ENCODE measurements at regions not wholly inside any gene's neighbourhood (a gene's known extent, or its start where the extent isn't known, plus 50 kb on each side); places are given as distances from the start of the nearest gene placed in this dataset.
"Not testable (repeated sequence)": the region's sequence is repeated elsewhere in the genome, so short reads cannot be mapped to it uniquely, and the experiment has no call there.

DNA sequence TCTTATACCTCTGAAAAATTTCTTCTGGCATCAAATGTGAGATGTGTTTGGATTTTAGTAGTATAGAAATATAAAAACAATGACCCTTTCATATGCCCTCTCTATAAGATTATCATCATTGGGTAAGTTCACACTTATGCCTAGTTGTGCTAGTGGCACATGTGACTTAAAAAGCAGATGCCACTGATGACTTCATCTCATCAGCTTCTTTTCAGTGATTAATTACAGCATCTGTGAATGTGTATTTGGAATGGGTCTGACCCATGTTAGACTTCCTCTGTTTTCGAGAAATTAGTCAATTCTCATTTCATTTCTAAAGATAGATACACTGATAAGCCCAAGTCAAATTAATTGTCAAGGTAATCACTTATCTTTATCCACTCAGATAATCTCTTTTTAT is 698.7 kb downstream of the GABRG1 start:
- peaks cover 25% of the 10 kb centered on the region for H3K9me3 ChIP-seq (replicated peaks)
- H3K4me1 ChIP-seq, result no peaks in the 10 kb centered on the region
- DNase-seq, result no peak
- TF ChIP-seq CTCF (IDR thresholded peaks at IDR 0.05; ENCODE audit: borderline replicate concordance), result no peak
- no peaks in the 10 kb centered on the region for H3K27me3 ChIP-seq (ENCODE audit: low read depth)
- H3K4me3 ChIP-seq, result no peak overlapping the region
- no peak overlapping the region for H3K27ac ChIP-seq (replicated peaks)
- intact Hi-C loops (cut with micrococcal nuclease), result no loop called here
- no peaks in the 10 kb centered on the region for H3K36me3 ChIP-seq

GRCh38 chr4:45423896-45424295 is 697.5 kb upstream of the GNPDA2 start:
- H3K27me3 ChIP-seq (ENCODE audit: low read depth), result no peaks in the 10 kb centered on the region
- H3K36me3 ChIP-seq, result no peaks in the 10 kb centered on the region
- TF ChIP-seq CTCF (IDR thresholded peaks at IDR 0.05; ENCODE audit: borderline replicate concordance), result no peak
- H3K4me1 ChIP-seq, result no peaks in the 10 kb centered on the region
- H3K27ac ChIP-seq (replicated peaks), result no peak overlapping the region
- peaks cover 25% of the 10 kb centered on the region for H3K9me3 ChIP-seq (replicated peaks)
- H3K4me3 ChIP-seq, result no peak overlapping the region
- intact Hi-C loops (cut with micrococcal nuclease), result no loop called here
- no peak for DNase-seq

GRCh38 chr4:45420091-45420674 is 693.8 kb upstream of the GNPDA2 start:
- H3K4me1 ChIP-seq; DNase-seq; H3K27ac ChIP-seq (replicated peaks); intact Hi-C loops (cut with micrococcal nuclease); H3K36me3 ChIP-seq; H3K4me3 ChIP-seq; H3K27me3 ChIP-seq (ENCODE audit: low read depth): not testable (repeated sequence)
- H3K9me3 ChIP-seq (replicated peaks), result peaks cover 25% of the 10 kb centered on the region

DNA sequence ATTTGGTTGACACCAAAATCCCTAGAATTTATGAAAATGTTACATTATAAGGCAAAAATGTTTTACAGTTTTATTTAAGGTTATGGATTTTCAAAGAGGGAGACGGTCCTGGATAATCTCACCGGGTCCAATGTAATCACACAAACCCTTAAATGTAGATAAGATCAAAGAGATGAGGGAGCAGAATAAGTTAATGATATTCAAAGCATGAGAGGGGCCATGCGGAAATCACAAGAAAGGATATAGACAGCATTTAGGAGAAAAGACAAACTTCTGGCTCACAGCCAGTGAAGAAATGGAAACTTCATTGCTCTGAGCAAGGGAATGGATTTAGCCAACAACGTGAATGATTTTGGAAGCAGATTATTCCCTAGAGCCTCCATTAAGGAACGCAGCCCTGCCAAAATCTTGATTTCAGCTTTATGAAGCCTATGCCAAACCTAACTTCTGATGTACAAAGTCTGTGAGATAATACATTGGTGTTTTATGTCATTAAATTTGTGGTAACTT is 684.4 kb upstream of the GNPDA2 start:
- Histone ChIP-seq H3K4me3 (no peak overlapping the region), H3K9me3 (replicated peaks) (no peaks in the 10 kb centered on the region), H3K27ac (replicated peaks) (no peak overlapping the region), H3K27me3 (ENCODE audit: low read depth) (no peaks in the 10 kb centered on the region), H3K4me1 (no peaks in the 10 kb centered on the region), H3K36me3 (no peaks in the 10 kb centered on the region)
- intact Hi-C loops (cut with micrococcal nuclease), result no loop called here
- TF ChIP-seq CTCF (IDR thresholded peaks at IDR 0.05; ENCODE audit: borderline replicate concordance), result no peak
- no peak for DNase-seq

GRCh38 chr4:45409536-45409935 is 683.2 kb upstream of the GNPDA2 start:
- intact Hi-C loops (cut with micrococcal nuclease), result no loop called here
- Histone ChIP-seq H3K4me1 (no peaks in the 10 kb centered on the region), H3K27ac (replicated peaks) (no peak overlapping the region), H3K36me3 (no peaks in the 10 kb centered on the region), H3K4me3 (no peak overlapping the region), H3K27me3 (ENCODE audit: low read depth) (no peaks in the 10 kb centered on the region), H3K9me3 (replicated peaks) (peaks cover under 1% of the 10 kb centered on the region)
- TF ChIP-seq CTCF (IDR thresholded peaks at IDR 0.05; ENCODE audit: borderline replicate concordance), result no peak
- no peak for DNase-seq

DNA sequence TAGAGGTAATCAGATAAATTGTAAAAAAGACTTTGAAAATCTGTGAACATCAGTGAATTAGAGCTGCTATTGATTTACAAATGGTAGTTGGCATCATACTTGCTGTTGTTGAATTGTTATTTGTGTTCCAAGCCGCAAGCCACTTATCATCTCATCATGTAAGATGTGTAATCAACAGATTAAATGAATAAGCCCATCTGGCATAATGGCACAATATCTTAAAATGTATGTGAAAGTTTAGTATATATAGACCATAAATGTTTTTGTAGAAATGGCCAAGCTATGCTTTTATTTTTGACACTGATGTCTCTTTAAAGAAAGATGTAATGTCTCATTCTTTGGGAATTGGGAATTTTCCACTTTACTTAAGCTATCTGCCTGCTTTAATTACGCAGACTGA is 682.6 kb upstream of the GNPDA2 start:
- H3K9me3 ChIP-seq (replicated peaks), result peaks cover 5% of the 10 kb centered on the region
- H3K27ac ChIP-seq (replicated peaks), result no peak overlapping the region
- no peaks in the 10 kb centered on the region for H3K36me3 ChIP-seq
- H3K4me3 ChIP-seq, result no peak overlapping the region
- H3K27me3 ChIP-seq (ENCODE audit: low read depth), result no peaks in the 10 kb centered on the region
- intact Hi-C loops (cut with micrococcal nuclease), result no loop called here
- no peak for TF ChIP-seq CTCF (IDR thresholded peaks at IDR 0.05; ENCODE audit: borderline replicate concordance)
- no peak for DNase-seq
- no peaks in the 10 kb centered on the region for H3K4me1 ChIP-seq
